BE2C (cell line): ENCODE measurements at regions not wholly inside any gene's neighbourhood (a gene's known extent, or its start where the extent isn't known, plus 50 kb on each side); places are given as distances from the start of the nearest gene placed in this dataset.

Source experiments
- DNase-seq: peaks from one replicate; pipeline ENCODE4 v3.0.0-alpha.2; 2020
- H3K27me3 ChIP-seq: fragments of 250-450 bp; sonication (Bioruptor Pico); 2 replicates; pipeline ENCODE4 v1.5.1; 2020; ENCODE audit warnings: mild to moderate bottlenecking
- H3K36me3 ChIP-seq: fragments of 250-450 bp; sonication (Bioruptor Pico); 2 replicates; pipeline ENCODE4 v1.5.1; 2020; ENCODE audit warnings: mild to moderate bottlenecking
- H3K4me1 ChIP-seq: fragments of 250-450 bp; sonication (Bioruptor Pico); 2 replicates; pipeline ENCODE4 v1.5.1; 2020
- H3K4me3 ChIP-seq: 2 replicates; pipeline ENCODE4 v1.5.1; 2011; ENCODE audit warnings: low read depth, low read length
- H3K9me3 ChIP-seq: fragments of 250-450 bp; sonication (Bioruptor Pico); 2 replicates; pipeline ENCODE4 v1.5.1; 2020
- CTCF ChIP-seq: IDR thresholded peaks from 2 replicates; pipeline ENCODE4 v1.5.1; 2012; ENCODE audit warnings: mild to moderate bottlenecking, low read depth, low read length

DNA sequence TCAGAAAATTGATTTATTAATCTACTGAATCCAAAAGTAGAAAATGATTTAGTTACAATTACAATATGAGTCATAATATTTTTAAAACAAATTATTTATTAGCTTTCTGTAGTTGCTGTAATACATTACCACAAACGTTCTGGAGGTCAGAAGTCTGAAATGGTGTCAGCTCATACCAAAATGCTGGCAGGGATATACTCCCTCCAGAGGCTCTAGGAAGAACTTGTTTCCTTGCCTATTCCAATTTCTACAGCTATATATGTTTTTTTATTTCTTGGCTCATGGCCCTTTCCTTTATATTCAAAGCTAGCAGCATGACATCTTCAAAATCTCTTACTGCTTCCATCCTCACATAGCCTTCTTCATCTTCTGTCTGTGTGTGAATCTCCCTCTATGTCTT lies 667.9 kb upstream of the ITGA1 start:
- Histone ChIP-seq H3K9me3 (no peaks in the 10 kb centered on the region), H3K4me1 (no peaks in the 10 kb centered on the region), H3K27me3 (no peaks in the 10 kb centered on the region), H3K36me3 (no peaks in the 10 kb centered on the region), H3K4me3 (no peak overlapping the region)
- no peak for DNase-seq
- TF ChIP-seq CTCF, result peak; percentile 54

DNA sequence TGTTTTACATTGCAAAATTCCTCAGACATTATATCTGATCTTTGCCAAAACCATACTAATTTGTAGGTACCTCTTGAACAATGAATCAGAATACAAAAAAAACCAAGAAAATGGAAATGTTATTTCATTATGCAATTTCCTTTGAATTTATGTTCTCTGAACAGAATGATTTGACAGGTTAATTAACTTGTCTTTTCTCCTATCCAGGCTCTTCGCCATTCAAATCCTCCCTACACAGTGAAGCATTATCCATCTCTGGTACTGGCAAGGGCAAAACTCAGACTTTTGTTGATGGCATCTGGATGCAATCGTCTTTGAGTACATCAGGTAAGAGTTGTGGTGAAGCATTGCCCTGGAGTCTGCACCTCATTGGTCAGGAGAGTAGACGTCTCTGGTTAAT lies 655.7 kb upstream of the ITGA1 start:
- H3K36me3 ChIP-seq, result no peaks in the 10 kb centered on the region
- peaks cover 24% of the 10 kb centered on the region for H3K4me1 ChIP-seq
- DNase-seq, result no peak
- TF ChIP-seq CTCF, result no peak
- H3K4me3 ChIP-seq, result no peak overlapping the region
- H3K9me3 ChIP-seq, result no peaks in the 10 kb centered on the region; the same call in 1 of the 2 replicates
- no peaks in the 10 kb centered on the region for H3K27me3 ChIP-seq

GRCh38 chr5:52134013-52134650 lies 653.6 kb upstream of the ITGA1 start:
- no peak for DNase-seq
- Histone ChIP-seq H3K9me3 (no peaks in the 10 kb centered on the region; the same call in 1 of the 2 replicates), H3K36me3 (no peaks in the 10 kb centered on the region), H3K4me3 (peak overlapping the region; percentile 4; the same call in 1 of the 2 replicates), H3K4me1 (peaks cover 24% of the 10 kb centered on the region), H3K27me3 (no peaks in the 10 kb centered on the region)
- TF ChIP-seq CTCF, result no peak

DNA sequence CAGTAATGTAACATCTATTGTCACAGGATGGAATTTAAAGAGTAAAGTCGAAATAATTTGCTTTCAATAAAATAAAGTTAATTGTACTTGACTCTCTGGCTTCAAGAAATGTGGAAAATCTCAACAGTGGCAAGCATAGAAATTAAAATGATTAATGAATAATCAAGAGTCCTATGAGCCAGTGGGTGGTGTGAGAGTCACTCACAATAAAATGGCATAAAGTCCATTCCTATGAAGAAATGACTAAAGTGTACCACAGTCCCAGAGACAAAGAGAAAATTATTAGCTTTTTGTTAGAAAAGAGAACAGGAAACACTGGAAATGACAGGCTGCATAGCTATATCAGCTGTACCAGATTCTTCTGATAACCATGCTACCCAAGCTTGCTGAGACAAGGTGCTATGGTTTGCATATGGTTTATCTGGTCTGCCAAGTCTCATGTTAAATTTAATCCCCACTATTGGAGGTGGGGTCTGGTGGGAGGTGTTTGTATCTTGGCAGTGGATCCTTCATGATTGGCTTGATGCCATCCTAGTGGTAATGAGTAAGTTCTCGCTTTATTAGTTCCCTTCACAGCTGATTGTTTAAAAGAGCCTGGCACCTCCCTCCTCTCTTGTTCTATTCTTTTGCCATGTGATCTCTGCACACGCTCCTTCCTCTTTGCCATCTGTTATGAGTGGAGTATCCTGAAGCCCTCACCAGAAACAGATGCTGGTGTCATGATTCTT lies 647.7 kb upstream of the ITGA1 start:
- DNase-seq, result no peak
- H3K27me3 ChIP-seq, result no peaks in the 10 kb centered on the region
- H3K4me3 ChIP-seq, result no peak overlapping the region
- H3K36me3 ChIP-seq, result no peaks in the 10 kb centered on the region
- TF ChIP-seq CTCF, result no peak
- H3K4me1 ChIP-seq, result no peaks in the 10 kb centered on the region; the same call in 1 of the 2 replicates
- H3K9me3 ChIP-seq, result no peaks in the 10 kb centered on the region

- peaks cover 2% of the 10 kb centered on the region; the same call in 1 of the 2 replicates for H3K4me1 ChIP-seq
These were observed 639.0 kb upstream of the ITGA1 start for GRCh38 chr5:52148679-52149078.

More at GRCh38 chr5:52148679-52149078, 639.0 kb upstream of the ITGA1 start:
- no peak for TF ChIP-seq CTCF
- Histone ChIP-seq H3K27me3 (no peaks in the 10 kb centered on the region), H3K9me3 (no peaks in the 10 kb centered on the region), H3K36me3 (no peaks in the 10 kb centered on the region), H3K4me3 (no peak overlapping the region)
- no peak for DNase-seq
